ENCODE measurements at regions not wholly inside any gene's neighbourhood (a gene's known extent, or its start where the extent isn't known, plus 50 kb on each side); places are given as distances from the start of the nearest gene placed in this dataset.

DNA sequence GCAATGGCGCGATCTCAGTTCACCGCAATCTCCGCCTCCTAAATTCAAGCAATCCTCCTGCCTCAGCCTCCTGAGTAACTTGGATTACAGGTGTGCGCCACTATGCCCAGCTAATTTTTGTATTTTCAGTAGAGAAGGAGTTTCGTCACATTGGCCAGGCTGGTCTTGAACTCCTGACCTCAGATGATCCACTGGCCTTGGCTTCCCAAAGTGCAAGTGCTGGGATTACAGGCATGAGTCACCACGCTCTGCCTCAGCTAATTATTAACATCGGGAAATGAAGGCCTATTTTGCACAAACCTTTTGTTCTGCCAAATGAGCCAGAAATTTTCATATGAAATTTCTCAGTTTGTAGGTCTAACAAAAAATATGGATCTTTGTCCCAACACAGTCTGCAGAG, 106.7 kb upstream of the ODAD2 start:
- TF ChIP-seq JUNB (IDR thresholded peaks at IDR 0.05) (no peak), EHF (CRISPR knock-in tag; IDR thresholded peaks at IDR 0.05) (no peak), RNF2 (IDR thresholded peaks at IDR 0.05; ENCODE audit: borderline replicate concordance, low read depth) (no peak), POLR2A (IDR thresholded peaks at IDR 0.05; ENCODE audit: low read length) (no peak), BHLHE40 (IDR thresholded peaks at IDR 0.05; ENCODE audit: low read depth, low read length) (no peak), TFCP2L1 (CRISPR knock-in tag; IDR thresholded peaks at IDR 0.05) (no peak), RCOR1 (IDR thresholded peaks at IDR 0.05; ENCODE audit: low read depth, low read length) (no peak), NFE2L2 (conservative IDR thresholded peaks at IDR 0.05; ENCODE audit: low read length) (no peak), RAD21 (conservative IDR thresholded peaks at IDR 0.05 in 1 of 2, IDR thresholded peaks at IDR 0.05 in 1 of 2) (no peak), CBX8 (IDR thresholded peaks at IDR 0.05) (no peak), RFX5 (IDR thresholded peaks at IDR 0.05) (no peak)
- TF ChIP-seq, protein P1, sequence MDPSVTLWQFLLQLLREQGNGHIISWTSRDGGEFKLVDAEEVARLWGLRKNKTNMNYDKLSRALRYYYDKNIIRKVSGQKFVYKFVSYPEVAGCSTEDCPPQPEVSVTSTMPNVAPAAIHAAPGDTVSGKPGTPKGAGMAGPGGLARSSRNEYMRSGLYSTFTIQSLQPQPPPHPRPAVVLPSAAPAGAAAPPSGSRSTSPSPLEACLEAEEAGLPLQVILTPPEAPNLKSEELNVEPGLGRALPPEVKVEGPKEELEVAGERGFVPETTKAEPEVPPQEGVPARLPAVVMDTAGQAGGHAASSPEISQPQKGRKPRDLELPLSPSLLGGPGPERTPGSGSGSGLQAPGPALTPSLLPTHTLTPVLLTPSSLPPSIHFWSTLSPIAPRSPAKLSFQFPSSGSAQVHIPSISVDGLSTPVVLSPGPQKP (IDR thresholded peaks at IDR 0.05; ENCODE audit: low read depth, low read length), result no peak
- TF ChIP-seq, protein P2, sequence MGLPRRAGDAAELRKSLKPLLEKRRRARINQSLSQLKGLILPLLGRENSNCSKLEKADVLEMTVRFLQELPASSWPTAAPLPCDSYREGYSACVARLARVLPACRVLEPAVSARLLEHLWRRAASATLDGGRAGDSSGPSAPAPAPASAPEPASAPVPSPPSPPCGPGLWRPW (IDR thresholded peaks at IDR 0.05), result no peak
- TF ChIP-seq, protein P3, sequence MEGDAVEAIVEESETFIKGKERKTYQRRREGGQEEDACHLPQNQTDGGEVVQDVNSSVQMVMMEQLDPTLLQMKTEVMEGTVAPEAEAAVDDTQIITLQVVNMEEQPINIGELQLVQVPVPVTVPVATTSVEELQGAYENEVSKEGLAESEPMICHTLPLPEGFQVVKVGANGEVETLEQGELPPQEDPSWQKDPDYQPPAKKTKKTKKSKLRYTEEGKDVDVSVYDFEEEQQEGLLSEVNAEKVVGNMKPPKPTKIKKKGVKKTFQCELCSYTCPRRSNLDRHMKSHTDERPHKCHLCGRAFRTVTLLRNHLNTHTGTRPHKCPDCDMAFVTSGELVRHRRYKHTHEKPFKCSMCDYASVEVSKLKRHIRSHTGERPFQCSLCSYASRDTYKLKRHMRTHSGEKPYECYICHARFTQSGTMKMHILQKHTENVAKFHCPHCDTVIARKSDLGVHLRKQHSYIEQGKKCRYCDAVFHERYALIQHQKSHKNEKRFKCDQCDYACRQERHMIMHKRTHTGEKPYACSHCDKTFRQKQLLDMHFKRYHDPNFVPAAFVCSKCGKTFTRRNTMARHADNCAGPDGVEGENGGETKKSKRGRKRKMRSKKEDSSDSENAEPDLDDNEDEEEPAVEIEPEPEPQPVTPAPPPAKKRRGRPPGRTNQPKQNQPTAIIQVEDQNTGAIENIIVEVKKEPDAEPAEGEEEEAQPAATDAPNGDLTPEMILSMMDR (IDR thresholded peaks at IDR 0.05), result no peak
